Astrocyte (in vitro differentiated cells and primary cell): ENCODE measurements at regions not wholly inside any gene's neighbourhood (a gene's known extent, or its start where the extent isn't known, plus 50 kb on each side); places are given as distances from the start of the nearest gene placed in this dataset.

Experiments
- DNase-seq: peaks from one replicate; pipeline ENCODE4 v3.0.0-alpha.2; 2010; ENCODE audit warnings: low read depth
- FAIRE-seq: peaks from 2 replicates; lab custom pipeline; 2011; peaks lifted over from hg19 to GRCh38; lab: Jason Lieb, UNC
- H2AFZ ChIP-seq: 2 replicates; pipeline ENCODE4 v1.6.0; 2012; ENCODE audit warnings: low read depth, low read length, inconsistent platforms
- H3K27ac ChIP-seq: 2 replicates; pipeline ENCODE4 v1.5.1; 2011; ENCODE audit warnings: low read depth, low read length, inconsistent platforms
- H3K27me3 ChIP-seq: 2 replicates; pipeline ENCODE4 v1.6.0; 2011; ENCODE audit warnings: low read length, inconsistent platforms; ENCODE audit not compliant: insufficient read depth
- H3K36me3 ChIP-seq: 2 replicates; pipeline ENCODE4 v1.5.1; 2011; ENCODE audit warnings: low read length, inconsistent platforms; ENCODE audit not compliant: insufficient read depth
- H3K4me1 ChIP-seq: 2 replicates; pipeline ENCODE4 v1.5.1; 2011; ENCODE audit warnings: low read length, inconsistent platforms; ENCODE audit not compliant: insufficient read depth
- H3K4me2 ChIP-seq: 2 replicates; pipeline ENCODE4 v1.6.0; 2012; ENCODE audit warnings: low read length, inconsistent platforms
- H3K4me3 ChIP-seq: 2 replicates; pipeline ENCODE4 v1.5.1; 2011; ENCODE audit warnings: low read depth, mild to moderate bottlenecking, low read length, inconsistent platforms; ENCODE audit not compliant: insufficient read depth
- H3K79me2 ChIP-seq: 2 replicates; pipeline ENCODE4 v1.6.0; 2012; ENCODE audit warnings: mild to moderate bottlenecking, low read length, inconsistent platforms; ENCODE audit not compliant: insufficient read depth
- H3K9ac ChIP-seq: 2 replicates; pipeline ENCODE4 v1.6.0; 2012; ENCODE audit warnings: mild to moderate bottlenecking, low read length, inconsistent platforms
- H3K9me3 ChIP-seq: 2 replicates; pipeline ENCODE4 v1.5.1; 2012; ENCODE audit warnings: low read depth, mild to moderate bottlenecking, low read length, inconsistent platforms; ENCODE audit not compliant: insufficient read depth
- H4K20me1 ChIP-seq: 2 replicates; pipeline ENCODE4 v1.6.0; 2012; ENCODE audit warnings: low read length, inconsistent platforms; ENCODE audit not compliant: insufficient read depth
- H3K27ac Mint-ChIP-seq: one replicate; pipeline ENCODE4 v1.8.0; 2021; ENCODE audit warnings: mild to moderate bottlenecking, mixed read lengths; ENCODE audit not compliant: unreplicated experiment
- H3K27me3 Mint-ChIP-seq: one replicate; pipeline ENCODE4 v1.8.0; 2021; ENCODE audit warnings: low read depth, mixed read lengths; ENCODE audit not compliant: unreplicated experiment
- H3K36me3 Mint-ChIP-seq: one replicate; pipeline ENCODE4 v1.8.0; 2021; ENCODE audit warnings: low read depth, mixed read lengths; ENCODE audit not compliant: unreplicated experiment
- H3K4me1 Mint-ChIP-seq: one replicate; pipeline ENCODE4 v1.8.0; 2021; ENCODE audit warnings: low read depth, mixed read lengths; ENCODE audit not compliant: unreplicated experiment
- H3K4me3 Mint-ChIP-seq: one replicate; pipeline ENCODE4 v1.8.0; 2021; ENCODE audit warnings: mild to moderate bottlenecking, moderate library complexity, mixed read lengths; ENCODE audit not compliant: unreplicated experiment
- H3K9me3 Mint-ChIP-seq: one replicate; pipeline ENCODE4 v1.8.0; 2021; ENCODE audit warnings: mild to moderate bottlenecking, mixed read lengths; ENCODE audit not compliant: unreplicated experiment
- CTCF ChIP-seq: IDR thresholded peaks from 2 replicates; pipeline ENCODE4 v1.5.1; 2011; ENCODE audit warnings: low read depth, mild to moderate bottlenecking, inconsistent platforms, low read length, moderate library complexity; ENCODE audit not compliant: insufficient read depth
- EZH2 ChIP-seq: IDR thresholded peaks from 2 replicates; pipeline ENCODE4 v1.6.1; 2012; ENCODE audit warnings: mild to moderate bottlenecking, low read length, inconsistent platforms; ENCODE audit not compliant: insufficient read depth

- Mint-ChIP-seq H3K36me3 (no peaks in the 10 kb centered on the region), H3K4me3 (peak overlapping the region; percentile 41), H3K27me3 (peaks cover 30% of the 10 kb centered on the region), H3K9me3 (peaks cover 13% of the 10 kb centered on the region), H3K27ac (peak overlapping the region; percentile 98), H3K4me1 (peaks cover 15% of the 10 kb centered on the region)
- peak; percentile 72 for FAIRE-seq
- no peak for TF ChIP-seq CTCF
- TF ChIP-seq EZH2: no peak
- no peaks in the 10 kb centered on the region for H3K79me2 ChIP-seq
- H3K36me3 ChIP-seq: no peaks in the 10 kb centered on the region
- DNase-seq: peak; percentile 68
- no peaks in the 10 kb centered on the region for H3K9me3 ChIP-seq
- H3K9ac ChIP-seq: peak overlapping the region; percentile 45
- H4K20me1 ChIP-seq: no peaks in the 10 kb centered on the region
- H3K4me3 ChIP-seq: no peak overlapping the region
- H3K27me3 ChIP-seq: no peaks in the 10 kb centered on the region
- H2AFZ ChIP-seq: peak overlapping the region; percentile 56
- H3K4me2 ChIP-seq: peak overlapping the region; percentile 61
- peak overlapping the region; percentile 63 for H3K27ac ChIP-seq
- peaks cover 5% of the 10 kb centered on the region for H3K4me1 ChIP-seq
These were observed 66.7 kb downstream of the EMX2 start for GRCh38 chr10:117609095-117609795.

- H3K36me3 Mint-ChIP-seq: no peaks in the 10 kb centered on the region
- H3K27me3 Mint-ChIP-seq: peaks cover 25% of the 10 kb centered on the region
- H3K9me3 ChIP-seq: no peaks in the 10 kb centered on the region
- H3K4me3 Mint-ChIP-seq: no peak overlapping the region
- H4K20me1 ChIP-seq: no peaks in the 10 kb centered on the region
- peak overlapping the region; percentile 45 for H3K9ac ChIP-seq
- peaks cover 15% of the 10 kb centered on the region for H3K4me1 Mint-ChIP-seq
- H2AFZ ChIP-seq: no peak overlapping the region
- no peak overlapping the region for H3K27ac ChIP-seq
- H3K9me3 Mint-ChIP-seq: peaks cover 10% of the 10 kb centered on the region
- H3K27ac Mint-ChIP-seq: peak overlapping the region; percentile 98
- no peaks in the 10 kb centered on the region for H3K79me2 ChIP-seq
- no peaks in the 10 kb centered on the region for H3K36me3 ChIP-seq
- H3K4me2 ChIP-seq: peak overlapping the region; percentile 61
- DNase-seq (no peak), FAIRE-seq (no peak)
- no peaks in the 10 kb centered on the region for H3K27me3 ChIP-seq
- no peak overlapping the region for H3K4me3 ChIP-seq
- no peak for TF ChIP-seq CTCF
- no peak for TF ChIP-seq EZH2
- H3K4me1 ChIP-seq: peaks cover 5% of the 10 kb centered on the region
These were observed 67.2 kb downstream of the EMX2 start for GRCh38 chr10:117609796-117610170.

- Mint-ChIP-seq H3K4me1 (peaks cover 15% of the 10 kb centered on the region), H3K9me3 (peaks cover 6% of the 10 kb centered on the region), H3K36me3 (no peaks in the 10 kb centered on the region), H3K27ac (no peak overlapping the region), H3K27me3 (peaks cover 19% of the 10 kb centered on the region), H3K4me3 (no peak overlapping the region)
- H3K27me3 ChIP-seq: no peaks in the 10 kb centered on the region
- no peaks in the 10 kb centered on the region for H4K20me1 ChIP-seq
- no peaks in the 10 kb centered on the region for H3K79me2 ChIP-seq
- no peaks in the 10 kb centered on the region for H3K9me3 ChIP-seq
- no peak overlapping the region for H3K4me3 ChIP-seq
- no peak overlapping the region for H3K4me2 ChIP-seq
- H3K9ac ChIP-seq: no peak overlapping the region
- DNase-seq (no peak), FAIRE-seq (no peak)
- H3K27ac ChIP-seq: no peak overlapping the region
- H3K4me1 ChIP-seq: peaks cover 5% of the 10 kb centered on the region
- H2AFZ ChIP-seq: no peak overlapping the region
- TF ChIP-seq CTCF (no peak), EZH2 (no peak)
- no peaks in the 10 kb centered on the region for H3K36me3 ChIP-seq
These were observed 67.8 kb downstream of the EMX2 start for GRCh38 chr10:117610321-117610720.
